ENCODE measurements at regions not wholly inside any gene's neighbourhood (a gene's known extent, or its start where the extent isn't known, plus 50 kb on each side); places are given as distances from the start of the nearest gene placed in this dataset.

DNA sequence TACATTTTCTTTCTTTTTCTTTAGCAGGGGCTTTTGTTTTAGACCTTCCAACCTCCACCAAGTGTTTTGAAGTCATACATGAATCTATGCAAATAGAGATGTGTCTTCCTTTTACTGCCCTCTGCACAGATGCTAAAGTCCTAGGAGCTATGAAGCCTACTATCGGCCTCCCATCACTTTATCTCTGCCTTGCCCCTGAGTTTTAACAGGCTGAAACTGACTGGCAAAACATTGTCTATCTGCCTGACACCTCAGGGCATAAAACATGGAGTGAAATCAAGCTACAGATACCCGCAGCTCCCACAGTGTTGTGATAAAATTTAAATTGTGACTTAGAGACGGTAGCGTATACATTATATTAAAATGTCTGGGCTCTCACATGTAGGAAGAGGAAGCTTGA is 604.6 kb upstream of the C9orf72 start:
- DNase-seq (ENCODE audit: low read depth in 2 of 3, low spot score in 1 of 3) = no peak

DNA sequence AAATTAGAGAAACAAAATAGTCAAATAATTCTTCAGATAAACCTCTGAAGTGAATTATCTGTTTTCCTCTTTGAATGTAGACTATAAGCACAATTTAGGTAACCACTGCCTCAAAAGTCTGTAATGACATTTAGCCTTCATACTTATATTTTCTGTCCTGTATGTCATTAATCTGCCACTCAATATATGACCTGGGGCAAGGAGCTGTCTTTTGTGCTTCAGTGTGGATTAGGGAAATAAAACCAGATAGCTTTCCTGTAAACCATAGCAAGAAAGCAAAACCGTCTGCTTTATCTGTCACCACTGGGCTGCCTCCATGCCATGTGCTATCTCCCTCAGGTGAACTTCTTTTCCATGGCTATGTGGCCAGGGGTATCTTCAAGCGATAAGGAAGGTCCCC is 606.6 kb upstream of the C9orf72 start:
- DNase-seq (ENCODE audit: low read depth in 2 of 3, low spot score in 1 of 3) = no peak

DNA sequence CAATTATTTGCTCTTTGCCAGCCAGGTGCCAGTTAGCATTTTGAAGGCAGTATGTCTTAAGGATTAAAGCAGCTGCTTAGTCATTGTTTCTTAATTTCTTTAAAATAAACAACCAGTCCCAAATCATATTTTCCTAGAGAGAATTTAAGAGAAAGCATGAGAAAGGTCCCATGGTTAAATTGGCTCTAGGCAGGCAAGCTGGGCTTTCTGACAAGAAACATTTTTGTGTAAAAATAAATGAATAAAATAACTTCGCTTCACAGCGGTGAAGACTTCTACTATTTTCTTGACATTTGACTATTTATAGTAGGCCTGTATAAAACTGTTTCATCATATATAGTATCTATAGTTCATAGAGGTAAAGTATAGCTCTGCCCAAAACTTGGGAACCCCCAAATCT is 617.7 kb upstream of the C9orf72 start:
- DNase-seq (ENCODE audit: low read depth in 2 of 3, low spot score in 1 of 3) = no peak

DNA sequence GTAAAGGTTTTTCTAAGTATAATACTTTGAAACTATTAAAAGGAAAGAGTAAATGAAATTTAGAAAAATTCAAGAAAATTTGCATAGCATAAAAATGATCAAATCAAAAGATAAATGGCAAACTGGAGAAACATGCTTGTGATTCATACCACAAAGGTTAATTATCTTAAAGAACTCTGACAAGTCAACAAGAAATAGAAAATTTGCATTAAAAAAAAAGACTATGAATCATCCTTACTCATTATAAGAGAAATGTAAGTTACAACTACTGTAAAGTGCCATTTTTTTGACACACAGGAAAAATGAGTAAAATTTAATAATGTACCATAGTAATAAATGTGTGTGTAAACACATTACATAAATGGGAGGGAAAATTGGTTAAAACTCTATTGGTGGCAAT is 624.4 kb upstream of the C9orf72 start:
- no peak for DNase-seq (ENCODE audit: low read depth in 2 of 3, low spot score in 1 of 3)

DNA sequence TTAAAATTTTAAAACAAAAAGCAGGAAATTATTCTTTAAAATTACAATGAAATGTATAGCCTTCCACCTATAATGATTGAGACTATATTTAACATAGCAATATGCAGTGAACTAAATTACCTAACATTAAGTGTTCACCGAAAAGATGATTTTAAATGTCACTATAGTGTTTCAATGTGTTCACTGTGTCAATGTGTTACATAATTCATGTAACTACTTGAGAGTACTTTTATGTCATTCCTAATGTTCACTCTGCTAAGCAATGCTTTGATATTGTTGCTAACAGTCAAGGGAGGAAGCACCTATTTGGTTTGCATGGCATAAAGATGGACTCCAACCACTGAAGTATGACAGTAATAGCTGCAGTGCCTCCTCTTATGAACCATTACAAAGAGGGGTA is 629.8 kb upstream of the C9orf72 start:
- DNase-seq (ENCODE audit: low read depth in 2 of 3, low spot score in 1 of 3) = no peak

DNA sequence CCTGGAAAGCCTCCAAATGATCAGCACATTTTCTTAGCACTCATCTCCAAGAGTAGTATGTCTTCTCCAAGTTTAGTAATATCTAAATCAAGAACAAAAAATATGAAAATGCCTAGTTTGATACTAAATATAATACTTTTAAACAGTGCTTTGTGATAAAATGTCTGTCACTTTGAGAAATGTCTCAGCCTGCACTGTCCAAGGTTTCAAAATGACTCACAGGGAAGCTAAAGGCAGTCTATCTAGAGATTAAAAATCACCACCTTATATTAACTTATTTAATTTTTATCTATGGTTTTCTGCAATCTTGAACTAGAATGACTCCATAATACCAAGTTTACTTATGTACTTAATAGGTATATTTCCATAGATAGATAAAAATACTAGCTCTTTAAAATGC is 633.0 kb upstream of the C9orf72 start:
- no peak for DNase-seq (ENCODE audit: low read depth in 2 of 3, low spot score in 1 of 3)

DNA sequence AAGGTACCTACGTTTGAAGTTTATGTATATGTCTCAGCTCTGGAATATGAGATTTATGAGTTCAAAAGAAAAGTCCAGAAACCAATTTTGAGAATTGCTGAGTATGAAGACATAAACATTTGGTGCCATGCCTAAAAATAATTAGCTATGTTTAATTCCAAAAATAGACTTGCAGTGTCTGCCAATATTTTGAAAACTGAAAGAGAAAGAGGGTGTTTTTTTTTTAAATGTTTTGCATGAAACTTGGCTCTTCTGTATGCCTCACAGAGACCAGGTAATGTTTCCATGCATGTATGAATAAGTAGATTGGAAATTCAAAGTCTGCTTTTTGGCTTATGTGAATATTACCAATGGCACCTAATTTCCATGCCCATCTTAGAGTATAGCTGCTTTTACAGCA is 634.4 kb upstream of the C9orf72 start:
- no peak for DNase-seq (ENCODE audit: low read depth in 2 of 3, low spot score in 1 of 3)

DNA sequence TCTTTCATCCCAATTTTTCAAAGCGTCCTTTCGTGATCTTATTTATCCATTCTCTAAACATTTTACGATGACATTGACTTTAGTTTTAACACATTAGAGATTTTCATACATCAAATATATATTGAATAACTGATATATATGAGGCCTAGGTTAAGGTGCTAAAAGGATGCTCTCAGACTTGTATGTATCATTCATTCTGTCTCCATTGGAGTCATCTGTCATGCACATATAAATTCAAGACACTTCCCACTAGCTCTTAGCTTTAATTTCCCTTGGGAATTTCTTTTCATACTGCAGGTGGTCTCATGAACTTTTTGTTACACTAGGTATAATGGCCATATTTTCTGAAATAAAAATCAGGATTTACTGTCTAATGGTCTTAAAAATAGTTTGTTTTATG is 635.8 kb upstream of the C9orf72 start:
- no peak for DNase-seq (ENCODE audit: low read depth in 2 of 3, low spot score in 1 of 3)

DNA sequence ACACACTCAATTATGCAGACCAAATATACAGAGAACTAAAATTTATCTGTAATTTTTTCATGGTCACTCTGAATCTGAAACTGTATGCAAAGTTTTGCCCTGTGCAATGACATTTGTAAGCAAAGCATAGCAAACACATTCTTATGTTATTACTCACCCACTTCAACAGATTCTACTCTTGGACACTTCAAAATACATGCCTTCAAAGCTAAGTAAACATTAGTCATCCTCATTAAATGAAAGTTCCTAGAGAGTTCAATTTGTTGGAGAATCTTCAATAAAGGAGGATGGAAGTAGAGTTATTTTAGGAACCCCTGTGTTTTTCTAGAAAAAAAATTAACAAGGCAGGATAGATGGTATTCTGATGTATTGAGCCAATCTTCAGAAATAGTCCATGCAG is 639.7 kb upstream of the C9orf72 start:
- no peak for DNase-seq (ENCODE audit: low read depth in 2 of 3, low spot score in 1 of 3)

DNA sequence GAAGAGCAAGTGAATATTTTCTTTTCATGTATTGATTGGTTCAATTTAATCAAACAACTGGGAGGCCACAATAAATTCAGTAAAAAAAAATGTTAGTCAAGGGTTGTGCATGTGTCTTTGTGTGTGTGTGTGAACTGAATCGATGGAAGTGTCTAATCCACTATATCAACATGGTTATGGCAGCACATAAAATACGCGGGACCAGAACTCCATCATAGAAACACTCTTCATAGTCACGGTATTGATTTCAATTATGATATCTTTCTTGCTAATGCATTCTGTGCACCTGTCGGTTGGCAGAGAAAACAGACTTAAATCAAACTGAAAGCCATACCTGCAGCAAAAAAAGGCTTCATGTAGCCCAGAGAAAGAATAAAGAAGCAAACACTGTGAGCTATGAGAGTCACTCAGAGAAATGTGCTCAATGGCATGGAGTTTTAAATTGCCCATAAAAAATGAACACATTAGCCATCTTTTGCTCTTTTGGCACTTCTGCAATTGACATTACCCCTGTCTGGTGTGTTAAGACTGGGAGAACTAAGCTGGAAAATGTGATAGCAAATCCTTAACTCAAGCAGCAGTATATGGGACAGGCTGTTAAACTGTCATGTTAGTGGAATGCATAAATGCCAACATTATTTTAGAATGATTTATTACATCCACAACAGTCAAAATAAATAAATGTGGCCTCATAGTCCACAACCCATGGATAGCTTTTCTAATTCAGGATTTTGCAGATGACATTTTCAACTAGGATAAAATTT is 642.4 kb upstream of the C9orf72 start:
- DNase-seq (ENCODE audit: low read depth in 2 of 3, low spot score in 1 of 3) = no peak

DNA sequence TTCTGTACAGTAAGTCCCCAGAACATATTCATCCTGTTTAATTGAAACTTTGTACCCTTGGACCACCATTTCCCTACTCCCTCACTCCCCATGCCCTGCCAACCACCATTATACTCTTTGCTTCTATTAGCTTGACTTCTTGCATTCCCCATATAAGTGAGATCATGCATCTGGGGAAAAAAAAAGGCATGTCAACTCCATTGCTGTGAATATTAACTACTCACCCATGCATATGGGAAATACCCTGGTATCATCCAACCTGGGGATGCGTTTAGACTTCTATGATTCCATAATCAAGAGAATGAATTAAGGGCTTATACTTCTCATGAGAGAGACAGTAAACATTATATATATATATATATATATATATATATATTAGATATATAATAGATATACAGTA is 659.4 kb upstream of the C9orf72 start:
- no peak for DNase-seq (ENCODE audit: low read depth in 2 of 3, low spot score in 1 of 3)

DNA sequence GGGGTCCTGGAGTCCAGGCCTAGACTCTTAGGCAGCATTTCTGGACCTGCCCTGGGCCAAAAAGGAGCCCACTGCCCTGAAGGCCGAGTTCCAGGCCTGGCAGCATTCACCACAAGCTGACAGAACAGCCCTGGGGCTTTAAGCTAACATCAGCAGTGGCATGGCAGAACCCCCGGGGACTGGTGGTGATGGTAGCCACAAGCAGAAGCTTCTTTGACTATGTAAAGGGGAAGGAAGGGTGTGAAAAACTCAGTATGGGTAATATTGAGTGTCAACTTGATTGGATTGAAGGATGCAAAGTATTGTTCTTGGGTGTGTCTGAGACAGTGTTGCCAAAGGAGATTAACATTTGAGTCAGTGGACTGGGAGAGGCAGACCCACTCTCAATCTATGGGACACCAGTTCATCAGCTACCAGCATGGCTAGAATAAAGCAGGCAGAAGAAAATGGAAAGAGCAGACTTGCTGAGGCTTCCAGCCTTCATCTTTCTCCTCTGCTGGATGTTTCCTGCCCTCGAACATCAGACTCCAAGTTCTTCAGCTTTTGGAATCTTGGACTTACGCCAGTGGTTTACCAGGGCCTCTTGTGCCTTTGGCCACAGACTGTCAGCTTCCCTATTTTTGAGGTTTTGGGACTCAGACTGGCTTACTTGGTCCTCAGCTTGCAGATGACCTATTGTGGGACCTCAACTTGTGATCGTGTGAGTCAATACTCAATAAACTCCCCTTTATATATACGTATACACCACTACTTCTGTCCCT is 661.0 kb upstream of the C9orf72 start:
- no peak for DNase-seq (ENCODE audit: low read depth in 2 of 3, low spot score in 1 of 3)

DNA sequence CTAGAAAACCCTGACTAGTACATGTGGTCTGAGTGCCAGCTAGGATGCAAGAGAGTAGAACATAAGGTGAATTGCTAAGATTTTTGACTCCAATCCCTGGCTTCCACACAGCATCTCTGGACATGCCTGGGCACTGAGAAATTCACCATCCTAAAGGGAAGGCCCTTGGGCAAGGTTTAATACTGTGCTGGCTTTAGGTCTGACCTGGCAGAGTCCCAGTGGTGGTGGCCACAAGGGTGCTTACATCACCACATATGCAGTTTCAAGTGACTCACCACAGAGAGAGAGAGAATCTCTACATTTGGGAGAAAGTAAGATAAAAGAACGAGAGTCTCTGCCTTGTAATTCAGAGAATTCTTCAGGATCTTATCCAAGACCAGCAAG is 661.6 kb upstream of the C9orf72 start:
- DNase-seq (ENCODE audit: low read depth in 2 of 3, low spot score in 1 of 3) = no peak

DNA sequence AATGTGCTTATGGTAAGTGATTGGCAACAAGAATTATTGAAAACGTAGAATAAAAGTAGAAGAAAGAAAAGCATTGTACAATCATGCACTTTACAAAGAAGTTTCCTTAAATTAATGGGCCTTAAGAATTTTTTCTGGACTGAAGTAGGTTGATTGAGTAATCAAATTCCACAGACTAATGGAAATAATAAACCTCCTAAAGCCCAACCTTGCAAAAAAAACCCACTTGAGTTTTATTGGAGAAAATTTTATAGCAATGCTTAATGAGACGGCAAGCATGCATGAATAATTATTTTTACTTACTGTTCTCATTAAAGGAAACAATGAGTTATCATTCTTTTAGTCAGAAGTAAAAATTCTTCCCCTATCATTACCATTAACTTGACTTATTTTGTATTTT is 676.1 kb upstream of the C9orf72 start:
- DNase-seq (ENCODE audit: low read depth in 2 of 3, low spot score in 1 of 3) = no peak

DNA sequence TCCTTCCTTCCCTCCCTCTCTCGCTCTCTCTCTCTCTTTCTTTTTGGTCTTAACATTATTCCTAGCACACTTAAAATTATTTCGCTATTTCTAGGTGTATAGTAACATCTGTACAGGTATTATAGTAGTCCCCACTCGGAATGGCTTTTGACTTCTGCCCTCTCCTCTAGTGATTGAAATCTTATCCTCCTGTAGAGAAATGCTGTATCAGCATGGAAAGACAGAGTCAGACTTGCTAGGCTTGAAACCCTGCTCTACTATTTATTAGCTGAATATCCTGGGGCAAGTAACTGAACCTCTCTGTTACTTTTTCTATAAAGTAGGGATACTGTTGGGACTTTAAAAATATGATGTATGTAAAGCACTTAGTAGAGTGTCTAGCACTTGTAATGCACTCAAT is 681.9 kb upstream of the C9orf72 start:
- DNase-seq (ENCODE audit: low read depth in 2 of 3, low spot score in 1 of 3) = no peak

DNA sequence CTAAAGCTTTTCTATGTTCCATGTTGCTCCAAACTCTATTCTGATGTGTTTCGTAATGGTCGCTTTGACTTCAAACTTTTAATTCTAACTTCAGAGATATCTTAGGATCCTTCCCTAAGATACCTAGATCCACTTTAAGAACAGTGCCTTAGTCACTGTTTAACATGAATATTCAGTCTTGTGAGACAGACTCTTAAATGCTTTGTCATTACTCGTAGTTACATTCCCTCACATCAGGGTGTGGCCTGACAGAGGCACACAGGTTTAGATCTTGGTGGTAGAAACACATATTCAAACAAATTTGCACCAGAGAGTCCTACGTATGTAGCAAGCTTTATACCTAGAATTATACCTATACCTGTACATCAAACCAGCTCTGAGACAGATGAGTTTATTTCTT is 687.0 kb upstream of the C9orf72 start:
- no peak for DNase-seq (ENCODE audit: low read depth in 2 of 3, low spot score in 1 of 3)

DNA sequence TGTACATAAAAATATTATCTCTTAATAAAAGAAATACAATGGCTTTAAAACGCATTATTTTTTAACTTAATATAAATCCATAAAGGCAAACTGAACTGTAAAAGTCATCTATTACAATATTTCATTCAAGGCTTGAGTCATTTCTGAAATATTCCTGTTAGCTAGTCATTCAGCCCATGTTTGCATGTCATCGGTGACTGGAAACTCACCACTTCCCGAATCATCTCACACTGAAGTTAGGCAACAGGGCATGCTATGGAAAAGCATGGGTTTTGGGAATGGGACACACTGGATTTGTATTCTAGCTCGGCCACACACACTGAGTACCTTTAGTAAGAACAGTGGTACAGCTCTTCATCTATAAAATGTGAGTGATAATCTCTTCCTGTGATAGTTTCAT is 691.1 kb upstream of the C9orf72 start:
- DNase-seq (ENCODE audit: low read depth in 2 of 3, low spot score in 1 of 3) = no peak

DNA sequence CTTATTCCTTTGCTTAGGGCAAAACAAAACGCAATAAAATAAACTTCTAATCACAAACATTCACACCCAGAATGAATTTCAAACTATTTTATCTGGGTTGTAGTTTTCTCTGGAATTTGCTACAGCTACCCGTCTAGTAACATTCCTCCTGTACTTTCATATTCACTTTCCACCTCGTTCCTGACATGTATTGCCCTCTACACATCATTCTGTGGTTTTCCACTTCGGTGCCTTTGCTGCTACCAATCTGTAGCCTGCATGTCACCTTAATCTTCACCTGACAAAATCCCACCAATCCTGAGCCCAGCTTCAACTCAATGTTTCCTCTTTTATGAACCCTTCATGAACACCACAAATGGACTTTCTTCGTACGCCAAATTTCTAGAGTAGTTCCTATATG is 694.1 kb upstream of the C9orf72 start:
- DNase-seq (ENCODE audit: low read depth in 2 of 3, low spot score in 1 of 3) = no peak

DNA sequence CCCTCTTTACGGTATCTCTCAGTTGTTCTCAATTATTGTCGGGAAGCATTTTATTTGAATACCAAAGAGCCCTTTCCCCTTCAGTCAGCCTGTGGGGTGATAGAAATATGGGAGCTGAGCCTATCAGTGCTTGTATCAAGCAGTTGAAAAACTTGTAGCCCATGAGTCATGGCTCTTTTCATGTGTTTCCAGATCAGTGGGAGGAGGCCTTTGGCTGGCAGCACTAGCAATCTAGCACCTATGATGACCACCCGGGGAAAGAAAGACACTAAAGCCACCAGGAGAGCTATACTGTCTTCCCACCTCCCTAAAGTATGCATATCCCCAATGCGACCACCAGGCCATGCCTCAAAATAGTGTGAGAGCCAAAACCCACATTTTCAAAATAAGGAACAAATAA is 696.9 kb upstream of the C9orf72 start:
- no peak for DNase-seq (ENCODE audit: low read depth in 2 of 3, low spot score in 1 of 3)

DNA sequence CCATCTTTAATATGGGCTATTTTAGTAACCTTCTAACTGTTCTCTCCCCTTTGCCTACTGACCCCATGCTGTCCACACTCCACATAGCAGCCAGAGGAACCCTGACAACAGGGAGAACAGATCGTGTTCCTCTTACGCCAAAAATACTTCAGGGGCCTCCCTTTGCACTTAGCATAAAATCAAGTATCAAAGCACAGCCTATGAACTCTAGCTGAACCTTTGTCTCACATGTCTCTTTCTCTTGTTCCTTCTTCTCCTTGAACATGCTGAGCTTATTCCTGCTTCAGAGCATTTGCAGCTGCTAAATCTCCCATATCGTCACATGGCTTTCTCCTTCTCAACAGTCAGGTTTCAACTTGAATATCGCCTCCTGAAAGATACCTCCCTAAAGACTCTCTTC is 698.8 kb upstream of the C9orf72 start:
- DNase-seq (ENCODE audit: low read depth in 2 of 3, low spot score in 1 of 3) = no peak

DNA sequence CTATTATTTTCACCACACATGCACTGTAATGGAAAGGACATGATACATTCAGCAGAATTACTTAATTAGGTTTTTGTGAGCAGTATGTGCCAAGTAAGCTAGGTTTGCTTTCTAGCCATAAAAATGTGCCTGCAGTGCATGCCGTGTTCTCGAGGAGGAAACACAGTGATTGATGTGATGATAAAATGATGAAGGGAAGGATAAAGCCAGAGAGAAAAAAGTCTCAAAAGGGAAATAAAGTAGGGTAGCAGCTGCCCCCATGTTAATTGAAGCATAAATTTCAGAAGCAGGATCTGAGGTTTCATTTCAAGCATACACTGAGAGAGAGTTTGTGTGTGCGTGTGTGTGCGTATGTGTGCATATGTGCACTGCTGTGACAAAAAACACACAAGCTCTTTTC is 714.2 kb upstream of the C9orf72 start:
- DNase-seq (ENCODE audit: low read depth in 2 of 3, low spot score in 1 of 3) = no peak

DNA sequence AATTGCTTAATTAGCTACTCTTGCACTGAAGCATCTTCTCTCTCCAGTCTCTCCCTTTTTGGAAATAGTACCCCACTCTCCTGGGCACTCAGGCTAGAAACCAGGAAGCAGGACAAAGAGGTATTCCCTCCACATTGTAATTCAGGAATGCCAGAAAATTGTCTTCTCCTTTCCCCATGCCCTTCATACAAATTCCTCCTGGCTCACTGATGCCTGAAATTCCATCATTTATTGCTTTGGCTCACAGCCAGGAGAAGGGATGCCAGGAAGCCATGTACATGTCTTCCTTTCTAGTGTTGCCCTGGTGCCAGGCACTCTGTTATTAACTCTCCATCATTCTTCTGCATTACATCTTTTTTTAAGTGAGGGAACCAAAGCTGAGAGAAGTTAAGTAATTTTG is 716.5 kb upstream of the C9orf72 start:
- DNase-seq (ENCODE audit: low read depth in 2 of 3, low spot score in 1 of 3) = no peak
